Calu3 (cell line): ENCODE measurements at regions not wholly inside any gene's neighbourhood (a gene's known extent, or its start where the extent isn't known, plus 50 kb on each side); places are given as distances from the start of the nearest gene placed in this dataset.

Experiments
- BruUV-seq: library from RNA; stranded (reverse); fragments of 400-500 nt; replicated peaks from 2 replicates; lab custom pipeline; 2021; lab: Mats Ljungman, UMichigan
- CTCF ChIA-PET: fragments of 300-600 bp; sonication (Branson Sonifier 250); formaldehyde crosslinking; loops from one replicate; lab custom pipeline; 2022; ENCODE audit warnings: antibody characterized with exemption; lab: Charles Lee
- DNase-seq: peaks from one replicate; pipeline ENCODE4 v3.0.0; 2022
- H3K27ac Mint-ChIP-seq: one replicate; pipeline ENCODE4 v1.8.0; 2022; ENCODE audit warnings: mixed read lengths; ENCODE audit not compliant: unreplicated experiment
- H3K27me3 Mint-ChIP-seq: one replicate; pipeline ENCODE4 v1.8.0; 2022; ENCODE audit warnings: mixed read lengths; ENCODE audit not compliant: unreplicated experiment
- H3K36me3 Mint-ChIP-seq: one replicate; pipeline ENCODE4 v1.8.0; 2022; ENCODE audit warnings: mild to moderate bottlenecking, moderate library complexity, mixed read lengths; ENCODE audit not compliant: insufficient read depth, unreplicated experiment
- H3K4me1 Mint-ChIP-seq: one replicate; pipeline ENCODE4 v1.8.0; 2022; ENCODE audit warnings: mild to moderate bottlenecking, low read depth, mixed read lengths; ENCODE audit not compliant: unreplicated experiment
- H3K4me3 Mint-ChIP-seq: one replicate; pipeline ENCODE4 v1.8.0; 2022; ENCODE audit warnings: mild to moderate bottlenecking, low read depth, moderate library complexity, mixed read lengths; ENCODE audit not compliant: unreplicated experiment
- H3K9me3 Mint-ChIP-seq: one replicate; pipeline ENCODE4 v1.8.0; 2022; ENCODE audit warnings: low read depth, mixed read lengths; ENCODE audit not compliant: unreplicated experiment
- intact Hi-C: fragments of 100-400 bp; cut with micrococcal nuclease; formaldehyde crosslinking; loops from one replicate; pipeline ENCODE4 v1.10.0; 2022; ENCODE audit not compliant: unreplicated experiment
- TF ChIP-seq, protein P1 (sequence below): fragments of 200-600 bp; IDR thresholded peaks from one replicate; pipeline ENCODE4 v1.8.0; 2022; ENCODE audit warnings: antibody characterized with exemption; ENCODE audit not compliant: unreplicated experiment

DNA sequence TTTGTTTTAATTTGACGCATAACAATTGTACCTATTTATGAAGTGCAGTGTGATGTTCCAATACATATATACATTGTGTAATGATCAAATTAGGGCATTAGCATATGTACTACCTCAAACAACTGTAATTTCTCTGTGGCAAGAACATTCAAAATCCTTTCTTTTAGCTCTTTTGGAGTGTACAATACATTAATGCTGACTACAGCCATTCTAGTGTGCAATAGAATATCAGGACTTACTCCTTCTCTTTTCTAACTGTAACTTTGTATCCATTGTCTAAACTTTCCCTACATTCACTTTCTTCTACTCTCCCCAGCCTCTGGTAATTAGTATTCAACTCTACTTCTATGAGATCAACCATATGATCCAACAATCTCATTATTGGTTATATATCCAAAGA is 1177.4 kb downstream of the KCNT2 start:
- no peaks in the 10 kb centered on the region for H3K27me3 Mint-ChIP-seq
- TF ChIP-seq, protein P1, sequence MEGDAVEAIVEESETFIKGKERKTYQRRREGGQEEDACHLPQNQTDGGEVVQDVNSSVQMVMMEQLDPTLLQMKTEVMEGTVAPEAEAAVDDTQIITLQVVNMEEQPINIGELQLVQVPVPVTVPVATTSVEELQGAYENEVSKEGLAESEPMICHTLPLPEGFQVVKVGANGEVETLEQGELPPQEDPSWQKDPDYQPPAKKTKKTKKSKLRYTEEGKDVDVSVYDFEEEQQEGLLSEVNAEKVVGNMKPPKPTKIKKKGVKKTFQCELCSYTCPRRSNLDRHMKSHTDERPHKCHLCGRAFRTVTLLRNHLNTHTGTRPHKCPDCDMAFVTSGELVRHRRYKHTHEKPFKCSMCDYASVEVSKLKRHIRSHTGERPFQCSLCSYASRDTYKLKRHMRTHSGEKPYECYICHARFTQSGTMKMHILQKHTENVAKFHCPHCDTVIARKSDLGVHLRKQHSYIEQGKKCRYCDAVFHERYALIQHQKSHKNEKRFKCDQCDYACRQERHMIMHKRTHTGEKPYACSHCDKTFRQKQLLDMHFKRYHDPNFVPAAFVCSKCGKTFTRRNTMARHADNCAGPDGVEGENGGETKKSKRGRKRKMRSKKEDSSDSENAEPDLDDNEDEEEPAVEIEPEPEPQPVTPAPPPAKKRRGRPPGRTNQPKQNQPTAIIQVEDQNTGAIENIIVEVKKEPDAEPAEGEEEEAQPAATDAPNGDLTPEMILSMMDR, result no peak
- CTCF ChIA-PET, result no interaction called here
- H3K27ac Mint-ChIP-seq, result no peak overlapping the region
- intact Hi-C loops, result no loop called here
- no peaks in the 10 kb centered on the region for H3K4me1 Mint-ChIP-seq
- no peaks in the 10 kb centered on the region for H3K9me3 Mint-ChIP-seq
- BruUV-seq, result no TSS peak
- no peak for DNase-seq
- no peak overlapping the region for H3K4me3 Mint-ChIP-seq
- no peaks in the 10 kb centered on the region for H3K36me3 Mint-ChIP-seq

- intact Hi-C loops, result no loop called here
- CTCF ChIA-PET, result no interaction called here
- no peaks in the 10 kb centered on the region for H3K9me3 Mint-ChIP-seq
Measured at GRCh38 chr1:195428927-195429326, 1179.3 kb downstream of the KCNT2 start.

GRCh38 chr1:195415584-195415983 is 1192.7 kb downstream of the KCNT2 start:
- CTCF ChIA-PET, result no interaction called here
- H3K36me3 Mint-ChIP-seq, result no peaks in the 10 kb centered on the region
- DNase-seq, result no peak
- TF ChIP-seq, protein P1, result no peak
- no peak overlapping the region for H3K4me3 Mint-ChIP-seq
- intact Hi-C loops, result no loop called here
- H3K27ac Mint-ChIP-seq, result no peak overlapping the region
- no peaks in the 10 kb centered on the region for H3K4me1 Mint-ChIP-seq
- no peaks in the 10 kb centered on the region for H3K9me3 Mint-ChIP-seq
- no TSS peak for BruUV-seq
- H3K27me3 Mint-ChIP-seq, result no peaks in the 10 kb centered on the region

More at GRCh38 chr1:195428927-195429326, 1179.3 kb downstream of the KCNT2 start:
- BruUV-seq, result no TSS peak
- TF ChIP-seq, protein P1, result no peak
- no peaks in the 10 kb centered on the region for H3K4me1 Mint-ChIP-seq
- no peak overlapping the region for H3K4me3 Mint-ChIP-seq
- no peak for DNase-seq
- H3K27ac Mint-ChIP-seq, result no peak overlapping the region
- H3K36me3 Mint-ChIP-seq, result no peaks in the 10 kb centered on the region
- H3K27me3 Mint-ChIP-seq, result no peaks in the 10 kb centered on the region

- no peaks in the 10 kb centered on the region for H3K27me3 Mint-ChIP-seq
- intact Hi-C loops, result no loop called here
- BruUV-seq, result no TSS peak
- TF ChIP-seq, protein P1, result no peak
- DNase-seq, result no peak
- no peak overlapping the region for H3K4me3 Mint-ChIP-seq
- H3K27ac Mint-ChIP-seq, result no peak overlapping the region
- peaks cover 2% of the 10 kb centered on the region for H3K9me3 Mint-ChIP-seq
- H3K4me1 Mint-ChIP-seq, result no peaks in the 10 kb centered on the region
- CTCF ChIA-PET, result no interaction called here
- no peaks in the 10 kb centered on the region for H3K36me3 Mint-ChIP-seq
Measured at GRCh38 chr1:195394567-195394966, 1213.7 kb downstream of the KCNT2 start.
